Embryonic facial prominence (tissue), 1 donor: ENCODE measurements at regions not wholly inside any gene's neighbourhood (a gene's known extent, or its start where the extent isn't known, plus 50 kb on each side); places are given as distances from the start of the nearest gene placed in this dataset.

ENCODE experiments used
- DNase-seq: peaks from one replicate; pipeline ENCODE4 v3.0.0-alpha.2; 2016; ENCODE audit errors: extremely low spot score

GRCh38 chr13:37409756-37410155, 188.8 kb downstream of the POSTN start:
- DNase-seq = no peak

GRCh38 chr13:37407156-37407555, 191.4 kb downstream of the POSTN start:
- no peak for DNase-seq

- DNase-seq = no peak
These were observed 192.5 kb downstream of the POSTN start for GRCh38 chr13:37406031-37406430.

GRCh38 chr13:37403776-37404527, 194.6 kb downstream of the POSTN start:
- DNase-seq = no peak

- DNase-seq = no peak
These were observed 196.8 kb downstream of the POSTN start for GRCh38 chr13:37401721-37402120.

GRCh38 chr13:37397535-37397934, 201.0 kb downstream of the POSTN start:
- DNase-seq = no peak

- no peak for DNase-seq
These were observed 203.0 kb downstream of the POSTN start for GRCh38 chr13:37395544-37395943.

GRCh38 chr13:37392389-37392788, 206.2 kb downstream of the POSTN start:
- no peak for DNase-seq

- DNase-seq = no peak
These were observed 207.8 kb downstream of the POSTN start for GRCh38 chr13:37390735-37391134.

- no peak for DNase-seq
These were observed 212.5 kb downstream of the POSTN start for GRCh38 chr13:37385956-37386670.

GRCh38 chr13:37385248-37385647, 213.3 kb downstream of the POSTN start:
- no peak for DNase-seq

GRCh38 chr13:37383856-37384370, 214.7 kb downstream of the POSTN start:
- DNase-seq = no peak

- DNase-seq = no peak
These were observed 215.5 kb downstream of the POSTN start for GRCh38 chr13:37383046-37383445.

GRCh38 chr13:37382146-37382545, 216.4 kb downstream of the POSTN start:
- no peak for DNase-seq

GRCh38 chr13:37381502-37381901, 217.1 kb downstream of the POSTN start:
- no peak for DNase-seq

GRCh38 chr13:37379841-37380240, 218.7 kb downstream of the POSTN start:
- no peak for DNase-seq

GRCh38 chr13:37375724-37376123, 222.8 kb downstream of the POSTN start:
- DNase-seq = no peak

GRCh38 chr13:37375071-37375470, 223.5 kb downstream of the POSTN start:
- DNase-seq = no peak

- no peak for DNase-seq
These were observed 229.0 kb downstream of the POSTN start for GRCh38 chr13:37369616-37370015.

GRCh38 chr13:37368501-37368900, 230.1 kb downstream of the POSTN start:
- no peak for DNase-seq

GRCh38 chr13:37366044-37366770, 232.4 kb downstream of the POSTN start:
- no peak for DNase-seq

- DNase-seq = no peak
These were observed 233.1 kb downstream of the POSTN start for GRCh38 chr13:37365496-37365895.
